ENCODE measurements at regions not wholly inside any gene's neighbourhood (a gene's known extent, or its start where the extent isn't known, plus 50 kb on each side); places are given as distances from the start of the nearest gene placed in this dataset.
"Not testable (repeated sequence)": the region's sequence is repeated elsewhere in the genome, so short reads cannot be mapped to it uniquely, and the experiment has no call there.

GRCh38 chrX:115387327-115387726 lies 97.8 kb downstream of the LUZP4 start:
- DNase-seq (ENCODE audit: low read depth) = no peak
- TF ChIP-seq, protein P1, sequence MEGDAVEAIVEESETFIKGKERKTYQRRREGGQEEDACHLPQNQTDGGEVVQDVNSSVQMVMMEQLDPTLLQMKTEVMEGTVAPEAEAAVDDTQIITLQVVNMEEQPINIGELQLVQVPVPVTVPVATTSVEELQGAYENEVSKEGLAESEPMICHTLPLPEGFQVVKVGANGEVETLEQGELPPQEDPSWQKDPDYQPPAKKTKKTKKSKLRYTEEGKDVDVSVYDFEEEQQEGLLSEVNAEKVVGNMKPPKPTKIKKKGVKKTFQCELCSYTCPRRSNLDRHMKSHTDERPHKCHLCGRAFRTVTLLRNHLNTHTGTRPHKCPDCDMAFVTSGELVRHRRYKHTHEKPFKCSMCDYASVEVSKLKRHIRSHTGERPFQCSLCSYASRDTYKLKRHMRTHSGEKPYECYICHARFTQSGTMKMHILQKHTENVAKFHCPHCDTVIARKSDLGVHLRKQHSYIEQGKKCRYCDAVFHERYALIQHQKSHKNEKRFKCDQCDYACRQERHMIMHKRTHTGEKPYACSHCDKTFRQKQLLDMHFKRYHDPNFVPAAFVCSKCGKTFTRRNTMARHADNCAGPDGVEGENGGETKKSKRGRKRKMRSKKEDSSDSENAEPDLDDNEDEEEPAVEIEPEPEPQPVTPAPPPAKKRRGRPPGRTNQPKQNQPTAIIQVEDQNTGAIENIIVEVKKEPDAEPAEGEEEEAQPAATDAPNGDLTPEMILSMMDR (IDR thresholded peaks at IDR 0.05; ENCODE audit: control insufficient read depth, insufficient read depth, low read depth, low read length, missing control alignments) = no peak
- no peak overlapping the region for H3K4me3 ChIP-seq (ENCODE audit: control insufficient read depth, low read depth, low read length)

GRCh38 chrX:115388879-115389278 lies 99.4 kb downstream of the LUZP4 start:
- DNase-seq (ENCODE audit: low read depth) = no peak
- TF ChIP-seq, protein P1 (IDR thresholded peaks at IDR 0.05; ENCODE audit: control insufficient read depth, insufficient read depth, low read depth, low read length, missing control alignments) = no peak
- H3K4me3 ChIP-seq (ENCODE audit: control insufficient read depth, low read depth, low read length) = no peak overlapping the region

- no peak for DNase-seq (ENCODE audit: low read depth)
- H3K4me3 ChIP-seq (ENCODE audit: control insufficient read depth, low read depth, low read length) = no peak overlapping the region
- TF ChIP-seq, protein P1 (IDR thresholded peaks at IDR 0.05; ENCODE audit: control insufficient read depth, insufficient read depth, low read depth, low read length, missing control alignments) = no peak
These were observed 100.6 kb downstream of the LUZP4 start for GRCh38 chrX:115390078-115390477.

- no peak for DNase-seq (ENCODE audit: low read depth)
- TF ChIP-seq, protein P1 (IDR thresholded peaks at IDR 0.05; ENCODE audit: control insufficient read depth, insufficient read depth, low read depth, low read length, missing control alignments) = no peak
- no peak overlapping the region for H3K4me3 ChIP-seq (ENCODE audit: control insufficient read depth, low read depth, low read length)
These were observed 102.5 kb downstream of the LUZP4 start for GRCh38 chrX:115392031-115392430.

- TF ChIP-seq, protein P1 (IDR thresholded peaks at IDR 0.05; ENCODE audit: control insufficient read depth, insufficient read depth, low read depth, low read length, missing control alignments) = no peak
- no peak overlapping the region for H3K4me3 ChIP-seq (ENCODE audit: control insufficient read depth, low read depth, low read length)
- DNase-seq (ENCODE audit: low read depth) = no peak
These were observed 103.4 kb downstream of the LUZP4 start for GRCh38 chrX:115392871-115393270.

DNA sequence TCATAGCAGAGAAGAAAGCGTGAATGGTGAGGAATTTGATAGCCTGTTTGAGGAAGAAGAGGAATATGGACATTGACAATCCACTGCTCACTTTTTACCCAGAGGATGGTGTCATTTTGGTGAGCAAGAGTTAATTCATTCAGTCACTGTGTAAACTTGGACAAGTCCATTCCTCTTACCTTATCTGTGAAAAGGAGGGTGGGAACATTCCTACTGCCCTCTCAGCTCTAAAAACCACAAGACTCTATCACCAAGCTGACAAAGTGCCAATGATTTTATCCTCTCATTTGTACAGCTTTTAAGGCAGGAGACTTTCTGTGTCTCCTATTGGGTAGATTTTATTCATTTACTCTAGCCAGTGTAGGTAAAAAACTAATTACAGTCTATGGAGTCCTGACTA lies 103.8 kb downstream of the LUZP4 start:
- DNase-seq (ENCODE audit: low read depth) = peak; percentile 27
- TF ChIP-seq, protein P1 (IDR thresholded peaks at IDR 0.05; ENCODE audit: control insufficient read depth, insufficient read depth, low read depth, low read length, missing control alignments) = no peak
- H3K4me3 ChIP-seq (ENCODE audit: control insufficient read depth, low read depth, low read length) = no peak overlapping the region

- not testable (repeated sequence) for H3K4me3 ChIP-seq (ENCODE audit: control insufficient read depth, low read depth, low read length); DNase-seq (ENCODE audit: low read depth)
These were observed 105.3 kb downstream of the LUZP4 start for GRCh38 chrX:115394806-115395205.

All from AG09309 (cell line).